Stromal cell of bone marrow (primary cell): ENCODE measurements at regions not wholly inside any gene's neighbourhood (a gene's known extent, or its start where the extent isn't known, plus 50 kb on each side); places are given as distances from the start of the nearest gene placed in this dataset.

ENCODE experiments used
- DNase-seq: peaks from one replicate; pipeline ENCODE4 v3.0.0-alpha.2; 2012; ENCODE audit warnings: low read depth

- no peak for DNase-seq
Observed at GRCh38 chr3:162992741-162993140, 1496.1 kb downstream of the OTOL1 start.

DNA sequence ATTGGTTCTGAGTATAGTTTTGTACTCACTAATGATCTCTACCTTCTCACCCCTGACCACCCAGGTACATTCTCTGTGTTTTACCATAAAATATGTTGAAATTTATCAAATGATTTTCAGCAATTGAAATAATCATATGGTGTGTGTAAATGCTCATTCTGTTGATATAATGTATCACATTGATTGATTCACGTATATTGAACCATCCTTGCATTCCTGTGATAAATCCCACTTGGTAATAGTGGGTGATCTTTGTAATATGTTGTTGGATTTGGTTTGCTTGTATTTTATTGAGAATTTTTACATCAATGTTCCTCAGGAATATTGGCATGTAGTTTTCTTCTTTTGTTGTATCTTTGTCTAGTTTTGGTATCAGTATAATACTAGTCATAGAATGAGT lies 1497.6 kb downstream of the OTOL1 start:
- DNase-seq = no peak

- DNase-seq = no peak
Observed at GRCh38 chr3:162996368-162996767, 1499.8 kb downstream of the OTOL1 start.

DNA sequence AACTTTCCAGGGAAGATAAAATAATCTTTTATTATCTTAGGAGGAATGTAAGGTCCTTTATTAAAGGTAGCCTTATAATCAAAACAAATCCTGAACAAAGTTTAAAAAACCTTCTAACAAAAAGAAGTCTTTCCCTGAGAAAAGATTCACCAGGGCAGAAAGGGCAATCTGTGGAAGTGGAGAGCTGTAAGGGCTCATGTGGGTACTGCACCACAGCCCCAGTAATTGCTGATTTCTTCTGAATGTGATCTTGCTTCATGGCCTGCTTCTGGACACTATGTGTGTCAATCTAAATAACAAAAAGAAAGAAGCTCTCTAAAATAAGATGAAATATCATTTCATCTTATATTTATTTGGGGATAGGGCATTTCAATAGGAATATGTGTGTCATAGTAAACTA lies 1501.6 kb downstream of the OTOL1 start:
- no peak for DNase-seq

DNA sequence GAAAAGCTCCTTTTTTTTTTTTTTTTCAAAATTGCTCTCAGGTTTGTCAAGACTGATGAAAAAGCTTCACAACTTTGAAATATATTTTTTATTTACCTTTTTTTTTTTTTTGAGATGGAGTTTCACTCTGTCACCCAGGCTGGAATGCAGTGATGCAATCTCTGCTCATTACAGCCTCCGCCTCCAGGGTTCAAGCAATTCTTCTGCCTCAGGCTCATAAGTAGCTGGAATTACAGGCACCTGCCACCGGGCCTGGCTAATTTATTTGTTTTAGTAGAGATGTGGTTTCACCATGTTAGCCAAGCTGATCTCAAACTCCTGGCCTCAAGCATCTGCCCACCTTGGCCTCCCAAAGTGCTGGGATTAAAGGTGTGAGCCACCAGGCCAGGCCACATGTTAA lies 1515.0 kb downstream of the OTOL1 start:
- no peak for DNase-seq

DNA sequence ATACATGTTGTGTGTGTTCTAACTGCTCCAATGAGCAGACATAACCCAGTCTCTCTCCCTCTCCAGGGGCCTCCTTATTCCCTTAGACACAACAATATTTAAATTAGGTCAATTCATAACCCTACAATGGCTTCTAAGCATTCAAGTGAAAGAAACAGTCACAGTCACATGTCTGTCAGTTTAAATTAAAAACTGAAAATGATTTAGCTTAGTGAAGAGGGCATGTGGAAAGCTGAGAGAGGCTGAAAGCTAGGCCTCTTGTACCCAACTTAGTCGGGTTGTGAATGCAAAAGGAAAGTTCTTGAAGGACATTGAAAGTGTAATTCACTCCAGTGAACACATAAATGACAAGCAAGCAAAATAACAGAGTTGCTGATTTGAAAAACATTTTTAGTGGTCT lies 1519.6 kb downstream of the OTOL1 start:
- DNase-seq = no peak

DNA sequence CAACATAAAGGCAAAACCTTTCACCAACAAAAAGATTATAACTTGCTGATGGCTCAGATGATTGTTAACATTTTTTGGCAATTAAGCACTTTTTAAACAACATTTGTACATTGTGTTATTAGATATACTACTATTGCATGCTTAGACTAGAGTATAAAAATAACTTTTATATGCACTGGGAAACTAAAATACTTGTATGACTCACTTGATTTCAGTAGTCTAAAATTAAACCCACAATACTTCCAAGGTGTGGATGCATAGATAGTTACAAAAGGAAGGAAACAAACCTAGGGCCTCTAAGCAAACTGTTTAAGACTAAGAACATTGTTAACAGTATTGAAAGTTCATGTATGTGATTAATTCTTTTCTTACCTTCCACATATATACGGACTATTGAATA lies 1521.5 kb downstream of the OTOL1 start:
- DNase-seq = no peak

GRCh38 chr3:163018664-163019063 lies 1522.1 kb downstream of the OTOL1 start:
- DNase-seq = no peak

GRCh38 chr3:163019260-163019659 lies 1522.7 kb downstream of the OTOL1 start:
- no peak for DNase-seq

- DNase-seq = no peak
Observed at GRCh38 chr3:163033652-163034051, 1537.0 kb downstream of the OTOL1 start.

- no peak for DNase-seq
Observed at GRCh38 chr3:163039636-163040035, 1543.0 kb downstream of the OTOL1 start.

- DNase-seq = no peak
Observed at GRCh38 chr3:163043074-163043473, 1546.5 kb downstream of the OTOL1 start.

GRCh38 chr3:163045945-163046344 lies 1549.3 kb downstream of the OTOL1 start:
- DNase-seq = no peak

DNA sequence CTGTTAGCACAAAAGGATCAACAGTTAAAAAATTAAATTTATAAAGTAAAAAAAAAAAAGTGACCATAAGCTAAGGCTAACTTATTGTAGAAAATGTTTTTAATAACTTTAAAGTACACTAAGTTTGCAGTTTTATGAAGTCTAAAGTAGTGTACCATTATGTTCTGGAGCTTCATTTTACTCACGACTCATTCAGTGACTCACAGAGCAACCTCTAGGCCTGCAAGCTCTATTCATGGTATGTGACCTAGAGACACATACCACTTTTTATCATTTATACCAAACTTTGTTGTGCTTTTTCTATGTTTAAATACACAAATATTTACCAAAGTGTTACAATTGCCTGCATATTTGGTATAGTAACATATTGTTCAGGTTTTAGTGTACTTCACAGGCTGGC lies 1552.3 kb downstream of the OTOL1 start:
- DNase-seq = no peak

GRCh38 chr3:163056874-163057497 lies 1560.4 kb downstream of the OTOL1 start:
- peak; percentile 24 for DNase-seq

- DNase-seq = no peak
Observed at GRCh38 chr3:163058031-163058854, 1561.6 kb downstream of the OTOL1 start.

DNA sequence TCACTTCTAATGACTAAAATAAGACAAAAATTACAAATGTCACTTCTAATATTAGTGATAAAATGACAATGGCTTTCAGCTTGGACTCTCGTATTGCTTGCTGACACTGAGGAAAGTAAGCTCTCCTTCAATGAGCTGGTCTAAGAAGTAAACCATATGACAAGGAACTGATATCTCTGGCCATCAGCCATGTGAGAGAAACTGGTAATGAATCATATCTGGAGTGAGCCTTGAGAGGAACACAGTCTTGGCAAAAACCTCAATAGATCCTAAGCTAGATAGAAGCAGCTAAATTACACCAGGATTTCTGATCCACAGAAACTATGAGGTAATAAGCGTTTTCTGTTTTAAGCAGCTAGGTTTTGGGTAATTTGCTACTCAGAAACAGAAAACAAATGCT lies 1575.1 kb downstream of the OTOL1 start:
- DNase-seq = peak; percentile 21
